Trophoblast cell (in vitro differentiated cells and primary cell): ENCODE measurements at regions not wholly inside any gene's neighbourhood (a gene's known extent, or its start where the extent isn't known, plus 50 kb on each side); places are given as distances from the start of the nearest gene placed in this dataset.
"Not testable (repeated sequence)": the region's sequence is repeated elsewhere in the genome, so short reads cannot be mapped to it uniquely, and the experiment has no call there.

Experiments
- DNase-seq, 2 donors: peaks; one replicate each; pipeline ENCODE4 v3.0.0-alpha.2; 2016
- H2AFZ ChIP-seq: 2 replicates; pipeline ENCODE4 v1.6.1; 2013; ENCODE audit warnings: low read length, moderate library complexity, mild to moderate bottlenecking; ENCODE audit not compliant: insufficient read depth, poor library complexity
- H2AK5ac ChIP-seq: 2 replicates; pipeline ENCODE4 v1.6.1; 2013; ENCODE audit warnings: mild to moderate bottlenecking, low read length
- H2BK120ac ChIP-seq: 2 replicates; pipeline ENCODE4 v1.6.1; 2013; ENCODE audit warnings: low read length, mild to moderate bottlenecking, moderate library complexity; ENCODE audit not compliant: insufficient read depth, poor library complexity
- H2BK12ac ChIP-seq: 2 replicates; pipeline ENCODE4 v1.6.1; 2013; ENCODE audit warnings: mild to moderate bottlenecking, low read length, moderate library complexity
- H2BK5ac ChIP-seq: 2 replicates; pipeline ENCODE4 v1.6.1; 2013; ENCODE audit warnings: low read length, low read depth, moderate library complexity, mild to moderate bottlenecking; ENCODE audit not compliant: poor library complexity
- H3K14ac ChIP-seq: 2 replicates; pipeline ENCODE4 v1.6.1; 2013; ENCODE audit warnings: mild to moderate bottlenecking, low read length
- H3K18ac ChIP-seq: 2 replicates; pipeline ENCODE4 v1.6.1; 2013; ENCODE audit warnings: mild to moderate bottlenecking, low read length
- H3K23ac ChIP-seq: 2 replicates; pipeline ENCODE4 v1.6.1; 2013; ENCODE audit warnings: low read length
- H3K27ac ChIP-seq: 2 replicates; pipeline ENCODE4 v1.5.1; 2013; ENCODE audit warnings: low read depth, mild to moderate bottlenecking, inconsistent platforms, low read length, moderate library complexity
- H3K27me3 ChIP-seq: 2 replicates; pipeline ENCODE4 v1.6.1; 2013; ENCODE audit warnings: inconsistent platforms, mild to moderate bottlenecking, low read length, moderate library complexity; ENCODE audit not compliant: insufficient read depth
- H3K36me3 ChIP-seq, 2 experiments: 1 replicate in 1 of 2; 2 replicates in 1 of 2; pipeline ENCODE4 v1.6.1; 2013; ENCODE audit warnings: low read length in 2 of 2, mild to moderate bottlenecking in 2 of 2, moderate library complexity in 1 of 2; ENCODE audit not compliant: insufficient read depth in 2 of 2, control insufficient read depth in 1 of 2
- H3K4ac ChIP-seq: 2 replicates; pipeline ENCODE4 v1.6.1; 2013; ENCODE audit warnings: low read depth, mild to moderate bottlenecking, low read length, moderate library complexity
- H3K4me1 ChIP-seq, 2 experiments: 1 replicate in 1 of 2; 2 replicates in 1 of 2; pipeline ENCODE4 v1.6.1; 2013; ENCODE audit warnings: low read length in 2 of 2, mild to moderate bottlenecking in 2 of 2, moderate library complexity in 1 of 2; ENCODE audit not compliant: insufficient read depth in 2 of 2, control insufficient read depth in 1 of 2
- H3K4me2 ChIP-seq: 2 replicates; pipeline ENCODE4 v1.6.1; 2013; ENCODE audit warnings: inconsistent platforms, mild to moderate bottlenecking, low read length, moderate library complexity
- H3K4me3 ChIP-seq: 2 replicates; pipeline ENCODE4 v1.5.1; 2013; ENCODE audit warnings: mild to moderate bottlenecking, low read depth, low read length, inconsistent platforms
- H3K79me1 ChIP-seq: one replicate; pipeline ENCODE4 v1.6.1; 2013; ENCODE audit warnings: low read length
- H3K79me2 ChIP-seq: 2 replicates; pipeline ENCODE4 v1.6.1; 2013; ENCODE audit warnings: low read length, mild to moderate bottlenecking; ENCODE audit not compliant: control insufficient read depth, insufficient read depth, poor library complexity
- H3K9ac ChIP-seq: 2 replicates; pipeline ENCODE4 v1.6.1; 2013; ENCODE audit warnings: mild to moderate bottlenecking, low read length
- H3K9me3 ChIP-seq: 2 replicates; pipeline ENCODE4 v1.6.1; 2013; ENCODE audit warnings: low read depth, mild to moderate bottlenecking, control low read depth, inconsistent platforms, low read length; ENCODE audit not compliant: insufficient read depth
- H4K12ac ChIP-seq: 2 replicates; pipeline ENCODE4 v1.6.1; 2013; ENCODE audit warnings: low read depth, mild to moderate bottlenecking, low read length, moderate library complexity
- H4K8ac ChIP-seq: 2 replicates; pipeline ENCODE4 v1.6.1; 2013; ENCODE audit warnings: low read depth, mild to moderate bottlenecking, low read length, moderate library complexity
- H4K91ac ChIP-seq: one replicate; pipeline ENCODE4 v1.6.1; 2013; ENCODE audit warnings: low read depth, mild to moderate bottlenecking, low read length, moderate library complexity
- WGBS: extraction: QIAGEN DNeasy Blood & Tissue Kit; methylation state at CpG from one replicate; pipeline ENCODE4 v1.1.7; 2013; ENCODE audit warnings: missing lambda C conversion rate; ENCODE audit not compliant: insufficient read length, insufficient coverage; ENCODE audit errors: extremely low coverage; 5-methylcytosine and 5-hydroxymethylcytosine counted together

DNA sequence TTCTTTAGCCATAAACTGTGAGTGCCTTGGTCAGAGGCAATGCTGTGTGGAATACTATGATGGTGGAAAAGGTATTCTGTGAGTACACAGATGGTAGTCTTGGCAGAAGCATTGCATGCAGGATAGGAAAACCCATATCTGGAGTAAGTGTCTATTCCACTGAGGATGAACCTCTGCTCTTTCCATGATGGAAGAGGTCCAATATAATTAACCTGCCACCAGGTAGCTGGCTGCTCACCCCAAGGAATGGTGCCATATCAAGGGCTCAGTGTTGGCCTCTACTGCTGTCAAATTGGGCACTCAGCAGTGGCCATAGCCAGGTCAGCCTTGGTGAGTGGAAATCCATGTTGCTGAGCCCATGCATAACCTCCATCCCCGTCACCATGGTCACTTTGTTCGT is 138.1 kb upstream of the KCND3 start:
- H3K23ac ChIP-seq, H4K12ac ChIP-seq, H2AFZ ChIP-seq, H2BK12ac ChIP-seq, H4K8ac ChIP-seq, H3K36me3 ChIP-seq, H3K79me2 ChIP-seq, H4K91ac ChIP-seq, H3K9me3 ChIP-seq, H3K4me3 ChIP-seq, H3K27me3 ChIP-seq, DNase-seq, H3K4me1 ChIP-seq, H3K14ac ChIP-seq, H3K79me1 ChIP-seq, H3K27ac ChIP-seq, H3K4me2 ChIP-seq, H2AK5ac ChIP-seq, H2BK120ac ChIP-seq, H2BK5ac ChIP-seq, H3K18ac ChIP-seq, H3K4ac ChIP-seq, H3K9ac ChIP-seq: not testable (repeated sequence)
- WGBS = no CpG with 5 or more reads among the region's 2 CpGs

GRCh38 chr1:112133487-112133886 is 144.0 kb upstream of the KCND3 start:
- no CpG with 5 or more reads among the region's 1 CpG for WGBS
- H4K8ac ChIP-seq = no peak overlapping the region
- no peak overlapping the region for H3K18ac ChIP-seq
- no peak overlapping the region for H2BK12ac ChIP-seq
- H3K79me2 ChIP-seq = no peaks in the 10 kb centered on the region
- no peak overlapping the region for H4K91ac ChIP-seq
- no peak overlapping the region for H3K4ac ChIP-seq
- H3K4me2 ChIP-seq = no peak overlapping the region
- no peak overlapping the region for H3K9ac ChIP-seq
- H3K14ac ChIP-seq = no peak overlapping the region
- H3K79me1 ChIP-seq = no peaks in the 10 kb centered on the region
- no peak overlapping the region for H3K23ac ChIP-seq
- no peaks in the 10 kb centered on the region for H3K36me3 ChIP-seq
- no peak for DNase-seq
- H3K27ac ChIP-seq = no peak overlapping the region
- no peaks in the 10 kb centered on the region for H3K4me1 ChIP-seq
- H2BK5ac ChIP-seq = no peak overlapping the region
- H2BK120ac ChIP-seq = no peak overlapping the region
- no peaks in the 10 kb centered on the region for H3K27me3 ChIP-seq
- H4K12ac ChIP-seq = no peak overlapping the region
- H2AFZ ChIP-seq = no peak overlapping the region
- no peaks in the 10 kb centered on the region for H3K9me3 ChIP-seq
- no peak overlapping the region for H2AK5ac ChIP-seq
- no peak overlapping the region for H3K4me3 ChIP-seq

- no CpG with 5 or more reads among the region's 2 CpGs for WGBS
- Histone ChIP-seq H3K9me3 (no peaks in the 10 kb centered on the region), H3K4me3 (no peak overlapping the region), H2BK5ac (no peak overlapping the region), H3K4me1 (no peaks in the 10 kb centered on the region), H3K4me2 (no peak overlapping the region), H3K9ac (no peak overlapping the region), H3K79me2 (no peaks in the 10 kb centered on the region), H3K27ac (no peak overlapping the region), H3K23ac (no peak overlapping the region), H3K18ac (no peak overlapping the region), H2BK120ac (no peak overlapping the region), H3K79me1 (no peaks in the 10 kb centered on the region), H4K91ac (no peak overlapping the region), H4K12ac (no peak overlapping the region), H2BK12ac (no peak overlapping the region), H3K36me3 (no peaks in the 10 kb centered on the region), H4K8ac (no peak overlapping the region), H3K27me3 (no peaks in the 10 kb centered on the region), H2AFZ (no peak overlapping the region), H3K14ac (no peak overlapping the region), H2AK5ac (no peak overlapping the region), H3K4ac (no peak overlapping the region)
- DNase-seq = no peak
Observed at GRCh38 chr1:112140743-112141142, 151.3 kb upstream of the KCND3 start.

GRCh38 chr1:112141301-112141700 is 151.8 kb upstream of the KCND3 start:
- no peaks in the 10 kb centered on the region for H3K27me3 ChIP-seq
- H3K4me3 ChIP-seq = no peak overlapping the region
- H3K9me3 ChIP-seq = no peaks in the 10 kb centered on the region
- no peak for DNase-seq
- no peak overlapping the region for H2AFZ ChIP-seq
- H2AK5ac ChIP-seq = no peak overlapping the region
- no peak overlapping the region for H4K91ac ChIP-seq
- no peak overlapping the region for H3K18ac ChIP-seq
- H3K4me2 ChIP-seq = no peak overlapping the region
- no peaks in the 10 kb centered on the region for H3K79me1 ChIP-seq
- H4K8ac ChIP-seq = no peak overlapping the region
- WGBS = no CpG with 5 or more reads among the region's 5 CpGs
- no peaks in the 10 kb centered on the region for H3K36me3 ChIP-seq
- H3K79me2 ChIP-seq = no peaks in the 10 kb centered on the region
- H3K27ac ChIP-seq = no peak overlapping the region
- H3K14ac ChIP-seq = no peak overlapping the region
- H3K4ac ChIP-seq = no peak overlapping the region
- no peak overlapping the region for H3K23ac ChIP-seq
- no peak overlapping the region for H2BK120ac ChIP-seq
- no peak overlapping the region for H2BK5ac ChIP-seq
- H3K4me1 ChIP-seq = no peaks in the 10 kb centered on the region
- no peak overlapping the region for H4K12ac ChIP-seq
- H2BK12ac ChIP-seq = no peak overlapping the region
- H3K9ac ChIP-seq = no peak overlapping the region
